ENCODE measurements at regions not wholly inside any gene's neighbourhood (a gene's known extent, or its start where the extent isn't known, plus 50 kb on each side); places are given as distances from the start of the nearest gene placed in this dataset.

GRCh38 chr2:147467441-147467840 lies 377.4 kb upstream of the ACVR2A start (continued):
- TF ChIP-seq ZNF462 (CRISPR knock-in tag; IDR thresholded peaks at IDR 0.05) (no peak), POLR2AphosphoS5 (IDR thresholded peaks at IDR 0.05; ENCODE audit: low read depth) (no peak)

GRCh38 chr2:147464737-147465357 lies 380.0 kb upstream of the ACVR2A start:
- H3K4me2 ChIP-seq: no peak overlapping the region
- H3K27ac Mint-ChIP-seq: no peak overlapping the region
- no peak for ATAC-seq
- TF ChIP-seq NANOG (IDR thresholded peaks at IDR 0.05; ENCODE audit: borderline replicate concordance) (no peak), EZH2phosphoT487 (IDR thresholded peaks at IDR 0.05; ENCODE audit: unreplicated experiment) (no peak), STAT1 (IDR thresholded peaks at IDR 0.05; ENCODE audit: unreplicated experiment) (no peak), ZNF114 (CRISPR knock-in tag; IDR thresholded peaks at IDR 0.05) (no peak), ZNF331 (CRISPR knock-in tag; IDR thresholded peaks at IDR 0.05; ENCODE audit: low read depth) (no peak), EZH2 (IDR thresholded peaks at IDR 0.05; ENCODE audit: low read depth, unreplicated experiment) (no peak), REST (IDR thresholded peaks at IDR 0.05; ENCODE audit: unreplicated experiment) (no peak), CTCF (conservative IDR thresholded peaks at IDR 0.05; ENCODE audit: low read depth in 2 of 2) (no peak), POLR2AphosphoS5 (IDR thresholded peaks at IDR 0.05; ENCODE audit: low read depth) (no peak)

More at GRCh38 chr2:147464737-147465357, 380.0 kb upstream of the ACVR2A start:
- no peaks in the 10 kb centered on the region for H3F3A ChIP-seq (replicated peaks; ENCODE audit: low read depth)
- H3K79me2 ChIP-seq (replicated peaks; ENCODE audit: insufficient read depth): no peaks in the 10 kb centered on the region
- Mint-ChIP-seq H3K36me3 (ENCODE audit: low read depth) (no peaks in the 10 kb centered on the region), H3K4me3 (no peak overlapping the region), H3K27me3 (ENCODE audit: insufficient read depth, low read depth, poor library complexity) (no peaks in the 10 kb centered on the region), H3K9me3 (no peaks in the 10 kb centered on the region), H3K4me1 (peaks cover 27% of the 10 kb centered on the region)
- no peaks in the 10 kb centered on the region for H4K20me1 ChIP-seq (replicated peaks; ENCODE audit: insufficient read depth)
- H3K9me2 ChIP-seq (ENCODE audit: insufficient read depth): no peaks in the 10 kb centered on the region; the same call in 1 of the 2 replicates
- H3K27ac ChIP-seq (ENCODE audit: low read depth): no peak overlapping the region
- H3K36me3 ChIP-seq (ENCODE audit: insufficient read depth): no peaks in the 10 kb centered on the region
- peaks cover 21% of the 10 kb centered on the region for H3K4me1 ChIP-seq (ENCODE audit: insufficient read depth)
- H2AFZ ChIP-seq: no peak overlapping the region
- no peak for DNase-seq (ENCODE audit: low spot score)
- H3K27me3 ChIP-seq (ENCODE audit: insufficient read depth): no peaks in the 10 kb centered on the region
- H3K4me3 ChIP-seq: no peak overlapping the region

All from GM23338 (cell line).